Loucy (cell line): ENCODE measurements at regions not wholly inside any gene's neighbourhood (a gene's known extent, or its start where the extent isn't known, plus 50 kb on each side); places are given as distances from the start of the nearest gene placed in this dataset.

Experiments
- EZH2phosphoT487 ChIP-seq: fragments of 200-600 bp; IDR thresholded peaks from 2 replicates; pipeline ENCODE4 v1.6.1; 2018; ENCODE audit warnings: antibody characterized with exemption, mild to moderate bottlenecking, moderate library complexity, borderline replicate concordance
- TF ChIP-seq, protein P1 (sequence below): fragments of 200-600 bp; sonication (generic); conservative IDR thresholded peaks from 2 replicates; pipeline ENCODE4 v1.5.1; 2014; ENCODE audit warnings: mild to moderate bottlenecking, antibody characterized with exemption, low read length

GRCh38 chr16:66300501-66300900 is 66.0 kb upstream of the CDH5 start:
- TF ChIP-seq, protein P1, sequence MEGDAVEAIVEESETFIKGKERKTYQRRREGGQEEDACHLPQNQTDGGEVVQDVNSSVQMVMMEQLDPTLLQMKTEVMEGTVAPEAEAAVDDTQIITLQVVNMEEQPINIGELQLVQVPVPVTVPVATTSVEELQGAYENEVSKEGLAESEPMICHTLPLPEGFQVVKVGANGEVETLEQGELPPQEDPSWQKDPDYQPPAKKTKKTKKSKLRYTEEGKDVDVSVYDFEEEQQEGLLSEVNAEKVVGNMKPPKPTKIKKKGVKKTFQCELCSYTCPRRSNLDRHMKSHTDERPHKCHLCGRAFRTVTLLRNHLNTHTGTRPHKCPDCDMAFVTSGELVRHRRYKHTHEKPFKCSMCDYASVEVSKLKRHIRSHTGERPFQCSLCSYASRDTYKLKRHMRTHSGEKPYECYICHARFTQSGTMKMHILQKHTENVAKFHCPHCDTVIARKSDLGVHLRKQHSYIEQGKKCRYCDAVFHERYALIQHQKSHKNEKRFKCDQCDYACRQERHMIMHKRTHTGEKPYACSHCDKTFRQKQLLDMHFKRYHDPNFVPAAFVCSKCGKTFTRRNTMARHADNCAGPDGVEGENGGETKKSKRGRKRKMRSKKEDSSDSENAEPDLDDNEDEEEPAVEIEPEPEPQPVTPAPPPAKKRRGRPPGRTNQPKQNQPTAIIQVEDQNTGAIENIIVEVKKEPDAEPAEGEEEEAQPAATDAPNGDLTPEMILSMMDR: no peak
- TF ChIP-seq EZH2phosphoT487: no peak
